ENCODE measurements at regions not wholly inside any gene's neighbourhood (a gene's known extent, or its start where the extent isn't known, plus 50 kb on each side); places are given as distances from the start of the nearest gene placed in this dataset.
"Not testable (repeated sequence)": the region's sequence is repeated elsewhere in the genome, so short reads cannot be mapped to it uniquely, and the experiment has no call there.

DNA sequence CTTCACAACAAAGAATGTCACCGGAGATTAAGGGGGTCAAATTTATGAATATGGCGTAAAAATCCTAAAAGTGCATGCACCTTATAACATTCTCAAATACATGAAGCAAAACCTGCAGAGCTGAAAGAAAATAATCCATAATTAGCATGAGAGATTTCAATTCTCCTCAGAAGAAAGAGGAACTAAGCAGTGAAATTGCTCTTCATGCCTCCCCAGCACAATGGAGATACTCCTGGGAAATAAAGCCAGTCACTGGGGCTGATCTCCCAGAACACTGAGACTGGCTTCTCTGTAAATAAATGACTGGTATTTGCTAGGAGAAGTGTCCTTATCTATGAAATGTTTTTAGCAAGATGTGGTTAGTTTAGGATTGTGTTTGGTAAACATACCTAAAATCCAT lies 68.1 kb downstream of the GOLGA6L6 start:
- FAIRE-seq = not testable (repeated sequence)

DNA sequence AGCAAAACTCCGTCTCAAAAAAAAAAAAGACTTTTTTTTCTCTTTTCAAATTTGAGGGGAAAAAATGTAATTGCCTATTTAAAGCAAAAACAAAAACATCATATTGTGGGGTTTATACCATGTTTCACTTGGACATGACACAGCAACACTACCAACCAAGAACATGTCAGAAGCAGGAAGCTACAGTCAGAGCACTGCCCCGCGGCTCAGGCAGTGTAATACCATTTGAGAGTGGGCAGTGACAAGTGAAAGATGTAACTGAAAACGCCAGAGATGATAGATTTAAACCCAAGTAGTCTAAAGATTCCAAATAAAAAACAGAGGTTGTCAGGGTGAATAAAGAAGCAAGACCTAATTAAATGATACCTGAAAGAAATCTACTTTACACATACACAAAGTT lies 68.6 kb downstream of the GOLGA6L6 start:
- not testable (repeated sequence) for FAIRE-seq

DNA sequence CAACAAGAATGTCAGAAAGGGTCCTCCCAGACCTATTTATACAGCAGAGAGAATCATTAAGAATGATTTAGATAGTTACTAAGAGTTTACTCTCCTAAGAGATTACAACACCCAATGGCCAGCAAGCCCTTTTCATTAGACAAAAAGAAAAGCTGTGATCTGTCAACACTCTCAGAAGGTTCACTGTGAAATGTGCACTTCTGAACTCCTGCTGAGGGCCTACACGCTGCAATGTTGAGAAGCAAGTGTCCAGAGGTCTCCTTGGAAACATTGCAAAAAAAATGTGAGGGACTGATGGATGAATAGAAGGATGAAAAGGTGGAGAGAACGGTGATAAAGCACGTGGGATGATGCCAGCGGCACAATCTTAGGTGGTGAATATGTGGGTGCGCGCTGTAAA lies 70.8 kb downstream of the GOLGA6L6 start:
- not testable (repeated sequence) for FAIRE-seq

DNA sequence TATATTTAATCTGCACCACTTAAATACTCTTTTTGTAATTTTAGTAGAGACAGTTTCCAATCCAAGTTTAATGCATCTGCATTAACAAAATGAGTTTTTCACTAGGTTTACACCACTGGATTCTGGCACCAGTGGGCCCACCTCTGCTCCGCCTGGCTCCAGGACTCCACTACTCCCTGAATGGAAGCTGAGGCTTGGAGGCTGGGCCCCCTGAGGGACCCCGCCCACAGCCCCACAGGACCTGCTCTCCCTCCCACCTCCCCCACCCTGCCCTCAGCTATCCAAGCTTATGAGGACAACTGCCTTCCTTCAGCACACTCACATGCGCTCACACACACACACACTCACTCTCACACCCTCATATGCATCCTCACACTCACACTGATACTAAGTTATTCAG lies 100.5 kb downstream of the GOLGA6L6 start:
- not testable (repeated sequence) for FAIRE-seq

DNA sequence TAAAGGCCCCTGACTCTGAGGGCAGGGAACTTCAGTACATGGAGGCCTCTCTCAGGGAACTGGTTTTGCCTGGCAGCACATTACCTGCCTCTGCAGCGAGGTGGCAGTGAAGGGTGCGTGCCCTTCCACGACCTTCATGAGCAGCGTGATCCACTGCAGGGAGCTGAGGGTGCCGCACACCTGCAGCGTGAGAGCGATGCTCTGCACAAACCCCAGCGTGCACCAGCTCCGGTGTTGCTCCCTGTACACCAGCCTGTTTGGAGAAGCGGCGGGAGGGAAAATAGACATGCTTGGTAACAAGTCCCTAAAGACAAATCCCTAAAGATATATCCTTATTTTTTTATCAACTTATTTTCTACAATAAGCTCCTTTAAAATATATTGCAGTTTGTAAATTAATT lies 101.2 kb downstream of the GOLGA6L6 start:
- FAIRE-seq = not testable (repeated sequence)

DNA sequence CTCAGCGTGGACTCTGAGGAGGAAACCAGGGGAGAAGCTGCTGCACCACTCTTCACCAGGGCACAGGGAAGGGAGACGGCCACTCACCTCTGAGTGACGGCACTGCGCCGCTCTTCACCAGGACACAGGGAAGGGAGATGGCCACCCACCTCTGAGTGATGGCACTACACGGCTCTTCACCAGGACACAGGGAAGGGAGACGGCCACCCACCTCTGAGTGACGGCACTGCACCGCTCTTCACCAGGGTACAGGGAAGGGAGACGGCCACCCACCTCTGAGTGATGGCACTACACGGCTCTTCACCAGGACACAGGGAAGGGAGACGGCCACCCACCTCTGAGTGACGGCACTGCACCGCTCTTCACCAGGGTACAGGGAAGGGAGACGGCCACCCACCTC lies 102.5 kb downstream of the GOLGA6L6 start:
- FAIRE-seq = not testable (repeated sequence)

DNA sequence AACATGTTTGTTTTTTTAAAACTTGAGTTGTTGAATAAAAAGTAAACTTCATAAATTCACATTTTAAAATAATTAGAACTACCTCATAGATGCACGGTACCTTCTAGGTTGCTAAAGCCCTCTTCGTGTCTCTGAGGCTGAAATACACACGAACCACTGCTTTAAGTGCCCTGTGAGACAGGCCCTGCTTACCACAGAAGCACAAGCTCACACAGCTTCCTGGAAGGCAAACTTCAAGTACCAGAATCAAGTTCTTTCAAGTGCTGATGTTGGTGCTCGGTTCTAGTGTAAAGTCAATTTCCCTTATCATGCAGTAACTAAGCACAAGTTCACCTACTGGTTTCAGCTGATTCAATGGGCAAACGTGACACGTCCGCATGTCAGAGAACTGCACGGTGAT lies 103.3 kb downstream of the GOLGA6L6 start:
- FAIRE-seq = not testable (repeated sequence)

DNA sequence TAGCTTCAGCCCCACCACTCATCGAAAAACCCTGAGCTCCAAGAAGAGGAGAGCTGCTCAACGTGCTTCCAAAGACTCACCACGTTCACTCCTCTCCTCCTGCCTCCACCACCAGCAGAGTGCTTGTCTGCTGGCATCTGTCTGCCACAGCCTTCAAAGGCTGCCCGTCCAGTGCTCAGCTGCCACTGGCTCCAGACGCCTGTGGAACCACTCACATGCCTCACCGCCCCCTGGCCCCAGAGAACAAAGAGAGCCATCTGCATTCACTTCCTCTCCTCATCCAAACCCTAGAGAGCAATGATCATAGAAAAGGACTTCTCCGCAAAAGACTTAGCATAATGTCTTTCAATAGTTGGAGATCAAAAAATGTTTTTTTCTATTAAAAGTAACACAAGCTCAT lies 108.1 kb downstream of the GOLGA6L6 start:
- not testable (repeated sequence) for FAIRE-seq

DNA sequence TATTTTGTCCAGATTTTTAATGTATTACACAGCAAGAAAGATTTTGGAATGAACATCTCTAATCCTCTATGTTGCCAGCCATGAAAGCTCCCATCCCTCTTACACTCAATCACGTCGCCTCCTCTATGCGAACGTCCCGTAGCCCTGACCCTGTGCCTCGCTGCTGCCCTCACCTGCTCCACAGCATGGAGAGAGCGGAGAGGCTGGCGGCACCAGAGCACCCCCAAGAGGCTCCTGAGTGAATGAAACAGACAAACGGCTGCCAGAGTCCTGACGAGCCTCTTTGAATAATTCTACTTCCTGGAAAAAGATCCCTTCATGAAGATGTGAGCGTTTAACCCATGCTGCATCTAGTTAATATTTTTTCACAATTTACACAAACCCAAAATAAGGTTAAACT lies 111.1 kb downstream of the GOLGA6L6 start:
- not testable (repeated sequence) for FAIRE-seq

DNA sequence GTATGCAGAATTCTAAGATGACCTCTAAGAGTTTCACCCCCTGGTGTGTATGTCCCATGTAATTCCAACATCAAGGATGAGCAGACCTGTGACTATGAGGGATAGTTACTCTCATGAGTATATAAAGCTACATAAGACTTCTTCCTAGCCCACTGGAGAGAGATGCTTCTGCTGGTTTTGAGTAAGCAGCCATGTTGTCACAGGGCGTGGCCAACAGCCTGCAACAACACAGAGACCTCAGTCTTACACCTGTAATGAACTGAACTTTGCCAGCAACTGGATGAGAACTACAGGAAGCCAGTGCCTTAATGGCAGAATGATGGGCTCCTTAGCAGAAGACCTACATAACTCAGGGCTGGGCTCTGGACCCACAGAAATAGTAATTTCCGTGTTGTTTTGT lies 120.9 kb downstream of the GOLGA6L6 start:
- FAIRE-seq = not testable (repeated sequence)

DNA sequence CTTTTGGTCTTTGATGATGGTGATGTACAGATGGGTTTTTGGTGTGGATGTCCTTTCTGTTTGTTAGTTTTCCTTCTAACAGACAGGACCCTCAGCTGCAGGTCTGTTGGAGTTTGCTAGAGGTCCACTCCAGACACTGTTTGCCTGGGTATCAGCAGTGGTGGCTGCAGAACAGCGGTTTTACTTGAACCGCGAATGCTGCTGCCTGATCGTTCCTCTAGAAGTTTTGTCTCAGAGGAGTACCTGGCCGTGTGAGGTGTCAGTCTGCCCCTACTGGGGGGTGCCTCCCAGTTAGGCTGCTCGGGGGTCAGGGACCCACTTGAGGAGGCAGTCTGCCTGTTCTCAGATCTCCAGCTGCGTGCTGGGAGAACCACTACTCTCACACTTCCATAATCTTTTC lies 125.0 kb downstream of the GOLGA6L6 start:
- FAIRE-seq = not testable (repeated sequence)

DNA sequence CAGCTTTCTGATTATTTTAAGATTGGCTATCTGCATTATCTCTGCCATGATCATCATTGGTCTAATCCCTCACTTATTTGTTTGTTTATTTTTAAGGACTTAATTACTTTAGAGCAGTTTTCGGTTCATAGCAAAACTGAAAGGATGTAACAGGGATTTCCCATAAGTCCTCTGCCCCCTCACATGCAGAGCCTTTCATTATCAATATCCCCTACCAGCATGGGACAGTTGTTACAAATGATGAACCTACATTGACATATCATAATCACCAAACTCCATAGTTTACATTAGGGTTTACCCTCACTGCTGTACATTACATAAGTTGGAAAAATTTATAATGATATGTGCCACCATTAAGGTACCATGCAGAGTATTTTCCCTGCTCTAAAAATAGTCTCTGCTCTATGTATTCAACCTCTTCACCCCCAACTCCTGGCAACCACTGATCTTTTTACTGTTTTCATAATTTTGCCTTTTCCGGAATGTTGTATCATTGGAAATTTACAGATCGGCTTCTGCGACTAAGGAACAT lies 131.9 kb downstream of the GOLGA6L6 start:
- not testable (repeated sequence) for FAIRE-seq

DNA sequence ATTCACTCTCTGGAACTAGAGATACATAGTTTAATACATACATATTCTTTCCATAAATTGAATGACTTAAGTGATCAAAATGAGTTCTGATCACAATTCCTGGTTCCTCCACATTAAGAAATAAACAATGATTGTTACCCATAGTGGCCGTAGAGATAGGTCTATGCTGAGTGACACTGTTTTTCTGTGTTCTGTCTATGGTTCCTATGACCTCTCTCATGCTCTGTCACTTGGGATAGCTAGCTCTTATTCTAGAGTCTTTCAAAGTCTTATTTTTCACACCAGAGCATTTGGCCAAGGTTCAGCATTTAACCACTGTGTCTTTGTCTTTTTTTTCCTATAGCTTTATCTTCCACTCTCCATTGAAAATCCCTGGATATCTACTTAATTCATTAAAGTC lies 132.4 kb downstream of the GOLGA6L6 start:
- FAIRE-seq = no peak

DNA sequence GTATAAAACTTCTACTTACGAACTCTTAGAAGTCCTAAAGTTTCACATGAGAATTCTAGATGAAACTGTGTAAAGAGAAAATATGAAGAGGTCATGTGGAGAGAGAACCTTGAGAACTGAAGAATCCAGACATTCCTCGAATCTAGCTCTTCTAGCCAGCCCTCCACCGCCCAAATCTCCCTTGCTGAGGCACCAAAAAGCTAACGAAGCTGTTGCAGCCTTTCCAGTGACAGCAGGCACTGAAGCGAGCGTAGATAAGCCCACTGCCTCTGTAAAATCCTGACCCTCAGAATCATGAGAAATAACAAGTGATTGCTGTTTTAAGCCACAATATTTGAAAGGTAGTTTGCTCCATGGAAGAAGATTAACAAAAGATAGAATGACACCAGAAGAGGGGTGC lies 134.0 kb downstream of the GOLGA6L6 start:
- FAIRE-seq = no peak

DNA sequence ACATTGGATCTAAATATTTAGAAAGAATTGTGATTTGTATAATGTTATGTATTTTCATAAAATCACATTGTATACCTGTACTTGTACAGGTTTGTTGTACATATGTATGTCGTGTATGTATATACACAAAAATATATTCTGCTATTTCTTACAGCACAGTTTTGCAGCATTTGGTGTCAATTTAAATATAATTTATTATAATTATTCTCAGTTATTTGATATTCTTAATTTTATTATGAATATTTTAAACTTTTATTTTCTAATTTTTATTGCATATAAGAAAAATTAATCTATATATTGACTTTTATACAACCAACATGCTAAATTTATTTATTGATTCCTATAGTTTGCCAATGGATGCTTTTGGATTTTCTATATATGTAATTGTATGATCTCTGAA lies 137.0 kb downstream of the GOLGA6L6 start:
- peak; percentile 97 for FAIRE-seq

DNA sequence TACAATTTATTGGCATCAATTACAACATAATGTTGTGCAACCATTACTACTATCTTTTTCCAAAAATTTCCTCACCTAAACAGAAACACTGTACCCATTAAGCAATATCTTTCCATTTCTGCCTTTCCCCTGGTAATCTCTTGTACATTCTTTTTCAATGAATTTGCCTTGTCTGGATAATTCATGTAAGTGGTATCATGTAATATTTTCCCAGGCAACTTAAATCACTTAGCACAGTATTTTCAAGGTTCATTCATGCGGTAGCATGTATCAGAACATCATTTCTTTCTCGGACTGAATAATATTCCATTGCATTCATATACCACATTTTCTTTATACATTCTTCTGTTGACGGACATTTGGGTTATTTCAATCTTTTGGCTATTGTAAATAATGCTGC lies 139.0 kb downstream of the GOLGA6L6 start:
- FAIRE-seq = not testable (repeated sequence)

DNA sequence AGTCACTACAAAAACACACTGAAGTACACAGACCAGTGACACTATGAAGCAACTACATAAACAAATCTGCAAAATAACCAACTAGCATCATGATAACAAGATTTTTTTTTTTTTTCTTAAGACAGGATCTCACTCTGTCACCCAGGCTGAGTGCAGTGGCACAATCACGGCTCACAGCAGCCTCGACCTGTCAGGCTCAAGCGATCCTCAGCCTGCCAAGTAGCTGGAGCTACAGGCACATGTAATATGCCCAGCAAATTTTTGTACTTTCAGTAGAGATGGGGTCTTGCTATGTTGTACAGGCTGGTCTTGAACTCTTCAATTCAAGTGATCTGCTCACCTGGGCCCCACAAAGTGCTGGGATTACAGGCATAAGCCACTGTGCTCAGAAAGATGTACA lies 140.5 kb downstream of the GOLGA6L6 start:
- not testable (repeated sequence) for FAIRE-seq

DNA sequence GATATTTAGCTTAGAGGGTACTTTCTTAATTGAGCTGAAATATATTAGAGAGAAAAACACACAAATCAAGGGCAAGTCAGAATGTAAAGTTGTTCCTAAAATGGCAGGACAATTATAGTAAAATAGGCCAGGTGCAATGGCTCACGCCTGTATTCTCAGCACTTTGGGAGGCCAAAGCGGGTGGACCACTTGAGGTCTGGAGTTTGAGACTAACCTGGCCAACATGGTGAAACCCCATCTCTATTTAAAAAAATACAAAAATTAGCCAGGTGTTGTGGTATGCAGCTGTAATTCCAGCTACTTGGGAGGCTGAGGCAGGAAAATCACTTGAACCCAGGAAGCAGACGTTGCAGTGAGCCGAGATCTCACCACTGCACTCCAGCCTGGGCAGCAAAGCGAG lies 142.9 kb downstream of the GOLGA6L6 start:
- not testable (repeated sequence) for FAIRE-seq

DNA sequence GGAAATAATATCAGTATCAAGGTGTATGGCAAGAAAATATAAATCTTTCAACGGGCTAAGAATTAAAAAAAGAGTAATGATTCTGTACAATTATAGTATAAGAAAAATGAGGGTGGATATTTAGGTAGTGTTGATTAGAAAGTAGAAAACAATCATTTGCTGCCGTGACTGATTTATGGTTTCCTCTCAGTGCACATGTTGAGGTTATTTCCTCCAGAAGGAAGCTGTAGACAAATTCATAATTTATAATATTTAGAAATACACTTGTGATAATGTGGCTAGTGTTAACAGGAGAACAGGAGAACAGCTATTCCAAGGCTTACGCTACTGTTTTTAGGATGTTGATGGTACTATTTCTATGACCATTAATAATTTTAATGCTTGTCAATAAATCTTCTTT lies 153.4 kb downstream of the GOLGA6L6 start:
- not testable (repeated sequence) for FAIRE-seq

DNA sequence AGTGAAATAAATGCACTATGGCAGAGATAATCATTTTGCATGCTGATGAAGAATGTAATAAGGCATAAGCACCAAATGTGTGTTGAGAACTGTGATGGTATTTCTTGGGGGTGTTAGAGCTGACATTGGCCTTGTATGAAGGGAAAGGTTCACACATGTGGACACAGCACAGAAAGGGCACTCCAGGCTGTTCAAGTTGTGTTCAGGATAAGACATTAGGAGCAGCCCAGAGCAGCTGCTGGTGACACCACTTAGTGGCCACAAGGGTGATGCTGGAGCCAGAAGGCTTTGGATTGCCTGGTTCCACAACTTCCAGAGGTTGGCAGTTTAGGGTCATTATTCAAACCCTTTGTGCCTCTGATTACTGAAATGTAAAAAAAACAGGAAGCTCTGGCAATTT lies 155.4 kb downstream of the GOLGA6L6 start:
- no peak for FAIRE-seq

DNA sequence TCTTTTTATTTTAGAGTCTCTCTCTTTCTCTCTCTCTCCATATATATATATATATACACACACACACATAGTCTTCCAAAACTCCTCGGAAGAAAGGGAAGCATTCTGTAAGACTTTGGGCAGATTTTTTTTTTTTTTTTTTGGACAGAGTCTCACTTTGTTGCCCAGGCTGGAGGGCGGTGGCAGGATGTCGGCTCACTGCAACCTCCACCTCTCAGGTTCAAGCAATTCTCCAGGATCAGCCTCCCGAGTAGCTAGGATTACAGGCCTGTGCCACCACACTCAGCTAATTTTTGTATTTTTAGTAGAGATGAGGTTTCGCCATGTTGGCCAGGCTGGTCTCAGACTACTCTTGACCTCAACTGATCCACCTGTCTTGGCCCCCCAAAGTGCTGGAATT lies 161.4 kb downstream of the GOLGA6L6 start:
- not testable (repeated sequence) for FAIRE-seq

DNA sequence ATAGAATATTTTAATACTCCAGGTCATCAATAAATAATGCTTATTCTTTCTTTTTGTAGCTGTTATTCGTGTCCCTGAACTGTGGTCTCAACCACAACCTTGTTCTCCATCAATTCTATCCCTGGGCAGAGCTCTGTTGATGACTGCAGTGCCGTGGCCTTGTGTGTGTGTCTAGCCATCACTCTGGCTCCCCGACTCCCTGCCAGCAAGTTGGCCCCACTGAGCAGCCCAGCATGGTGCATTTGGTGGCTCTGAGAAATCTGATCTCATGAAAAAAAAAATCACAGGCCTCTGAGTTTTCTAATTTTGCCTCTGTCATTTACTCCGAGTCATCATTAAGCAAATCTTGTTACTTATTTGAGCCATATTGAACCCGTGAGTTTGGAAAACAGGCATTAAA lies 164.7 kb downstream of the GOLGA6L6 start:
- no peak for FAIRE-seq

DNA sequence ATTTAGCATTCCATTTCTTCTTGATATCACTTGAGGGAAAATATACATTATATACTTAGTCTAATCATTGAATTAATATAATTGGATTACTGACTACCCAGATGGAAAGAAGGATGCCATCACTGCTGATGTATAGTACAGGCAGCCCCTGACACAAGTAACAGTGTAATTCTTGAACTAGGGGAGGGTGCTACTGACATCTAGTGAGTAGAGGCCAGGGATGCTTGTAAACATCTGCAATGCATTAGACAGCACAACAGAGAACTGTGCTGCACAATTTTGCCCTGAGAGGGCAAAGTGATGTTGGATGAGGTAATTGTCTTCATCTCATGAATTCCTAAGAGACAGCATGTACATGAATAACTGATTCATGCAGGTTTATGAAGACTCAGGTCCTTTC lies 169.2 kb downstream of the GOLGA6L6 start:
- FAIRE-seq = not testable (repeated sequence)

DNA sequence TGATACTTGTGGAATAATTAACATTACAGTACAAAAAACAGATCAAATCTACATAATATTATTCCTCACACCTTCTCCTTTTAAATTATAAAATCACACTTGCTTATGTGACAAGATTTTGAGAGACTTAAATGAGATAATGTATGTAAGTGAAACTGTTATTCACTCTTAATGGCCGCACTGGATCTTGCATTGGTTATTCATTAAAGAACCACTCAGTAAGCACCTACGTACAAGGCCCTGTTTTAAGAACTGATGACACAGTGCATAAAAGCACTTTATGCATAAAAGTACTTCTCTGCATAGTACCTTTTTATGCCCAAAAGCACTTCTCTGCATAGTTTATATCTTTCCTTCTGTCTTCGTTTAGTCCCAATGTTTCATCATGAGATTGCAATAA lies 172.1 kb downstream of the GOLGA6L6 start:
- FAIRE-seq = no peak

DNA sequence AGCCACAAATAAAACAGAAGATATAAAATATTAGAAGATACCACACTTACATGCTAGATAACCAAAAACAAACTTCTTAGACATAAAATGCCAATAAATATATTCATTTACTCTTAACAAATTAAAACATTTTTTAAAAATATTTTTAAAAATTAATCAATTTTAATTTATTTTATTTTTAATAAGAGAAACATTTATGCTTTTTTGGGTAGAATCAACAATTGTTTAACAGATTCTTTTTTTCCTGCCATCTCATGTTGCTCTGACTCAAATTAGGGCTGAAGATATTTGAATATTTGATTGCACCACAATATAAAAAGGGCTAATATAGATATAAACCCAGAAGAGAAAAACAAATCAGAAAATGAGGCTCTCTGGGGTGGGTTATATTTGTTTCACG lies 172.6 kb downstream of the GOLGA6L6 start:
- FAIRE-seq = peak; percentile 98
